Lower leg skin (tissue), 3 donors: ENCODE measurements at regions not wholly inside any gene's neighbourhood (a gene's known extent, or its start where the extent isn't known, plus 50 kb on each side); places are given as distances from the start of the nearest gene placed in this dataset.

ENCODE experiments used
- POLR2A ChIP-seq, 2 donors: fragments of 450-650 bp; IDR thresholded peaks; one replicate each; pipeline ENCODE4 v1.6.1; 2016 to 2017; ENCODE audit warnings: antibody characterized with exemption in 2 of 2, mild to moderate bottlenecking in 1 of 2, moderate library complexity in 1 of 2
- TF ChIP-seq, protein P1 (sequence below), 3 donors: fragments of 450-650 bp; IDR thresholded peaks; one replicate each; pipeline ENCODE4 v1.5.1; 2016; ENCODE audit warnings: antibody characterized with exemption in 3 of 3, mild to moderate bottlenecking in 3 of 3, moderate library complexity in 2 of 3

DNA sequence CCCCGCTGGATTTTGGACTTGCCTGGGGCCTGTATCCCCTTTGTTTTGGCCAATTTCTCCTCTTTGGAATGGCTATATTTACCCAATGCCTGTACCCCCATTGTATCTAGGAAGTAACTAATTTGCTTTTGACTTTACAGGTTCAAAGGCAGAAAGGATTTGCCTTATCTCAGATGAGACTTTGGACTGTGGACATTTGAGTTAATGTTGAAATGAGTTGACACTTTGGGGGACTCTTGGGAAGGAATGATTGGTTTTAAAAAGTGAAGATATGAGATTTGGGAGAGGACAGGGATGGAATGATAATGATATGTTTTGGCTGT lies 1220.3 kb upstream of the CITED2 start:
- TF ChIP-seq, protein P1, sequence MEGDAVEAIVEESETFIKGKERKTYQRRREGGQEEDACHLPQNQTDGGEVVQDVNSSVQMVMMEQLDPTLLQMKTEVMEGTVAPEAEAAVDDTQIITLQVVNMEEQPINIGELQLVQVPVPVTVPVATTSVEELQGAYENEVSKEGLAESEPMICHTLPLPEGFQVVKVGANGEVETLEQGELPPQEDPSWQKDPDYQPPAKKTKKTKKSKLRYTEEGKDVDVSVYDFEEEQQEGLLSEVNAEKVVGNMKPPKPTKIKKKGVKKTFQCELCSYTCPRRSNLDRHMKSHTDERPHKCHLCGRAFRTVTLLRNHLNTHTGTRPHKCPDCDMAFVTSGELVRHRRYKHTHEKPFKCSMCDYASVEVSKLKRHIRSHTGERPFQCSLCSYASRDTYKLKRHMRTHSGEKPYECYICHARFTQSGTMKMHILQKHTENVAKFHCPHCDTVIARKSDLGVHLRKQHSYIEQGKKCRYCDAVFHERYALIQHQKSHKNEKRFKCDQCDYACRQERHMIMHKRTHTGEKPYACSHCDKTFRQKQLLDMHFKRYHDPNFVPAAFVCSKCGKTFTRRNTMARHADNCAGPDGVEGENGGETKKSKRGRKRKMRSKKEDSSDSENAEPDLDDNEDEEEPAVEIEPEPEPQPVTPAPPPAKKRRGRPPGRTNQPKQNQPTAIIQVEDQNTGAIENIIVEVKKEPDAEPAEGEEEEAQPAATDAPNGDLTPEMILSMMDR (IDR thresholded peaks at IDR 0.05), result no peak
- no peak for TF ChIP-seq POLR2A (IDR thresholded peaks at IDR 0.05)
